T-helper 2 cell treated with Interferon-gamma antibody and Interleukin-4, amounts not matched to agents 5 μg/mL and 100 μg/mL, for 36 hours (primary cell): ENCODE measurements at regions not wholly inside any gene's neighbourhood (a gene's known extent, or its start where the extent isn't known, plus 50 kb on each side); places are given as distances from the start of the nearest gene placed in this dataset.
"Not testable (repeated sequence)": the region's sequence is repeated elsewhere in the genome, so short reads cannot be mapped to it uniquely, and the experiment has no call there.

Experiments
- DNase-seq: peaks from one replicate; pipeline ENCODE4 v3.0.0; 2021; ENCODE audit warnings: low spot score
- H3K27ac Mint-ChIP-seq: one replicate; pipeline ENCODE4 v1.8.0; 2021; ENCODE audit warnings: mild to moderate bottlenecking, mixed read lengths
- H3K27me3 Mint-ChIP-seq: one replicate; pipeline ENCODE4 v1.8.0; 2021; ENCODE audit warnings: low read depth, mixed read lengths
- H3K36me3 Mint-ChIP-seq: one replicate; pipeline ENCODE4 v1.8.0; 2021; ENCODE audit warnings: low read depth, mixed read lengths
- H3K4me1 Mint-ChIP-seq: one replicate; pipeline ENCODE4 v1.8.0; 2021; ENCODE audit warnings: low read depth, mixed read lengths
- H3K4me3 Mint-ChIP-seq: one replicate; pipeline ENCODE4 v1.8.0; 2022; ENCODE audit warnings: mild to moderate bottlenecking, moderate library complexity, mixed read lengths
- H3K9me3 Mint-ChIP-seq: one replicate; pipeline ENCODE4 v1.8.0; 2021; ENCODE audit warnings: mixed read lengths

DNA sequence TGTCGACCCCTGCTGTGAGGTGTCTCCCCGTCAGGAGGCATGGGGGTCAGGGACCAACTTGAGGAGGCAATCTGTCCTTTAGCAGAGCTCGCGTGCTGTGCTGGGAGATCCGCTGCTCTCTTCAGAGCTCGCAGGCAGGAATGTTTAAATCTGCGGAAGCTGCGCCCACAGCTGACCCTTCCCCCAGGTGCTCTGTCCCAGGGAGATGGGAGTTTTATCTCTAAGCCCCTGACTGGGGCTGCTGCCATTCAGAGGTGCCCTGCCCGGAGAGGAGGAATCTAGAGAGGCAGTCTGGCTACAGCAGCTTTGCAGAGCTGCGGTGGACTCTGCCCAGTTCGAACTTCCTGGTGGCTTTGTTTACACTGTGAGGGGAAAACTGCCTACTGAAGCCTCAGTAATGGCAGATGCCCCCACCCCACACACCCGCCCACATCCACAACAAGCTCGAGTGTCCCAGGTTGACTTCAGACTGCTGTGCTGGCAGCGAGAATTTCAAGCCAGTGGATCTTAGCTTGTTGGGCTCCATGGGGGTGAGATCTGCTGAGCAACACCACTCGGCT is 133.1 kb downstream of the CENPC start:
- not testable (repeated sequence) for H3K4me1 Mint-ChIP-seq, H3K4me3 Mint-ChIP-seq, H3K27ac Mint-ChIP-seq, H3K36me3 Mint-ChIP-seq, H3K27me3 Mint-ChIP-seq, DNase-seq, H3K9me3 Mint-ChIP-seq

DNA sequence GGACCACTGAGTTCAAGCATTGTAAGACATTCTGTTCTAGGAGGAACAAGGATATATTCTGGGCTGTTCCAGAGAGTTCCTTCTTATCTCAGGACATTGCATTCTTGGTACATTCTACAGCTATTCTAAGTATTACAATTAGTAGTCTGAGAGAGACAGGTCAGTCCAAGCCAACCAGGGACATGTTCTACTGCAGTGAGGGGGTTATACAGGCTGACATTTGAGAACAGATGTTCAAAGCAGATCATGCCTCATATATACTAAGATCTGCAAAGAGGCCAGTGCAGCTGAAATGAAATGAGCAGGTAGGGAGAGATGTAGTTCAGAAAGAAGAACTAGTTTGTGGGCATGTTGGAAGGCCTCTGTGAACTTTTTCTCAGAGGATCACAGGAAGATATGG is 142.0 kb downstream of the CENPC start:
- H3K27ac Mint-ChIP-seq: no peak overlapping the region
- DNase-seq: no peak
- H3K9me3 Mint-ChIP-seq: no peaks in the 10 kb centered on the region
- H3K27me3 Mint-ChIP-seq: no peaks in the 10 kb centered on the region
- no peaks in the 10 kb centered on the region for H3K36me3 Mint-ChIP-seq
- H3K4me3 Mint-ChIP-seq: no peak overlapping the region
- H3K4me1 Mint-ChIP-seq: no peaks in the 10 kb centered on the region

DNA sequence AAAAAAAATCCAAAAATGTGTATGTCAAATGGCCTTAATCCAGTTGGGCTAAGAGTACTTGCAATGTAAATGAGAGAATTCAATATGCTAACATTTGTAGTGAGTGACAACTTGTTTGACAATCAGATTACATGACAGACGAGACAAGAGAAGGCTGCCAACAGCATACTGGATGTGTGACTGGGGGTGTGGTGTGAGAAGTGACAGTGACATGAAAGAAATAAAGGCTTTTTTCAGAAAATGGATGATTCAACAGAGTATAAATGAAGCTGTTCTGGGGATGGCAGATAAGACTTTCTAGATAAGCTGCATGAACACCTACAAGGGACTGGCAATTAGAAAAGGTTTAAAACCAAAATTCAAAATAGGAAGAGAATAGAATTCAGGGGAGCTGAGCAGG is 143.4 kb downstream of the CENPC start:
- no peak overlapping the region for H3K27ac Mint-ChIP-seq
- H3K9me3 Mint-ChIP-seq: no peaks in the 10 kb centered on the region
- DNase-seq: no peak

DNA sequence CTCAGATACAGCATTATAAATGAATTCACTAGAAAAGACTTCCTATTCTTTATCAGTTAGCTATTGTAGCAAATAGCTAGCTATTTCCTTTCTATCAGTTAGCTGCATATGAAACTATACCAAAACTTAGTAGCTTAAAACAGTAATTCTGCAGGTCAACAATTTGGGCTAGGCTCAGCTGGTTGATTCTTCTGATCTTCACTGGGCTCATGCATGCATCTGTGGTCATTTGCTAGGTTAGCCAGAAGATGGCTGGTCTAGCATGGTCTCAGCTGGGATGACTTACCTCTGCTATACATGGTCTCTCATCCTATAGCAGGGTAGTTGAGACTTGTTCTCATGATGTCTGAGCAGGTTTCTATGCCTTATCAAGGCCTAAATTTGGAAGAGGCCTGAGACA is 147.4 kb downstream of the CENPC start:
- no peak overlapping the region for H3K4me3 Mint-ChIP-seq
- H3K9me3 Mint-ChIP-seq: no peaks in the 10 kb centered on the region
- H3K27ac Mint-ChIP-seq: no peak overlapping the region
- no peaks in the 10 kb centered on the region for H3K36me3 Mint-ChIP-seq
- H3K27me3 Mint-ChIP-seq: no peaks in the 10 kb centered on the region
- DNase-seq: no peak
- H3K4me1 Mint-ChIP-seq: no peaks in the 10 kb centered on the region

More for the DNA sequence above, 143.4 kb downstream of the CENPC start:
- Mint-ChIP-seq H3K36me3 (no peaks in the 10 kb centered on the region), H3K4me1 (no peaks in the 10 kb centered on the region), H3K27me3 (no peaks in the 10 kb centered on the region), H3K4me3 (no peak overlapping the region)

DNA sequence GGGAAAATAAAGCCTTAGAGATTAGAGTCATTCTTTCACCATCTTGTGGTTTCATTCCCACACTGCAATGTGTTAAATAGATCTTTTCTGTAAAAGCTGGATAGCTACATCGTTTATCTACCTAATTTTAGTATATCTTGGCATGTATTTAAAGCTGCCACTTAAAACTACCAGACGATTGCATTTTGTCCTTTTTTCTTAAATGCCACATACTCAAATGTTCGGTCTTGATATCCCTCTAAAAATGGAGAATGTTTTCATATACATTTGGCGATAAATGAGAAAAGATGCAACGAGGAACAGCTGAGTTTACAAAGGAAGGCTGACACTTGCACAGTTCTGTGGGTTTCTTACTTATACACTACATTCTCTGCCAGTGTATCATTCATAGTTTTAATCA is 148.3 kb downstream of the CENPC start:
- Mint-ChIP-seq H3K36me3 (no peaks in the 10 kb centered on the region), H3K4me1 (no peaks in the 10 kb centered on the region), H3K27me3 (no peaks in the 10 kb centered on the region), H3K4me3 (no peak overlapping the region), H3K27ac (no peak overlapping the region), H3K9me3 (no peaks in the 10 kb centered on the region)
- no peak for DNase-seq

DNA sequence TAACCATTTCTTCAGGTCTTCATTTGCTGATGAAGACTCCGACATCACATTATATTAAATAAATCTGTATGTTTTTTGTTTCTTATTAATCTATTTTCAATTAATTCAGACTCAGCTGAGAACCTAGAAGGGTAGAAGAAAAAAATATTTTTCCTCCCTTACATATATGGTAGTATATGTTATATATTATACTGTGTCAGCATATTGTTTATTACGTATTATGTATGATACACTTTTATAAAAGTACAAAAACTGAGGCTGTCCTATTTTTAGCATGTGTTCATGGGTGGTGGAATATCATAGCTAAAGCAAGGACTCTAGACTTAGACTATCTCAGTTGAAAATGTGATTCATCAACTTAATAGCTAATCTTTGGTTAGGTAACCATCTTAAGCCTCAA is 149.3 kb downstream of the CENPC start:
- Mint-ChIP-seq H3K4me1 (no peaks in the 10 kb centered on the region), H3K27ac (no peak overlapping the region), H3K27me3 (peaks cover 4% of the 10 kb centered on the region), H3K4me3 (no peak overlapping the region), H3K9me3 (no peaks in the 10 kb centered on the region), H3K36me3 (no peaks in the 10 kb centered on the region)
- no peak for DNase-seq

DNA sequence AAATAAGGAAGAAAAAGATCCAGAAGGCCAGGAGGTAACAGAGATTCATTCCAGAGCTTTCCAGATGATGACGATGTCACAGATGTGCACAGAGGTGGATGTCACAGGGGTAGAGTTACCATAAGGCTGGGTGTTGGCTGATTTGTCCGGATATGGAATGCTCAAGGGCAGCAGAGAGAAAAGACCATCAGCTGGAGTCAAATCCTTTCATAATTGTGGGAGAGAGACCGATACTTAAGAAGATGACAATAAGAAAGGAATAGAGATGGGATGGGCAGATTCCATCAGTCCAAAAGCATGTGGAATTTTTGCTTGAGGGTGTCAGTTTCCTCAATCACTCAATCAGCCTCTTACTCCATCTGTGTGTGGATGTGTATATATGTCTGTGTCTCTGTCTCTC is 150.4 kb downstream of the CENPC start:
- H3K4me3 Mint-ChIP-seq: no peak overlapping the region
- H3K36me3 Mint-ChIP-seq: no peaks in the 10 kb centered on the region
- no peaks in the 10 kb centered on the region for H3K4me1 Mint-ChIP-seq
- H3K27me3 Mint-ChIP-seq: peaks cover 4% of the 10 kb centered on the region
- H3K27ac Mint-ChIP-seq: no peak overlapping the region
- no peaks in the 10 kb centered on the region for H3K9me3 Mint-ChIP-seq
- DNase-seq: no peak

DNA sequence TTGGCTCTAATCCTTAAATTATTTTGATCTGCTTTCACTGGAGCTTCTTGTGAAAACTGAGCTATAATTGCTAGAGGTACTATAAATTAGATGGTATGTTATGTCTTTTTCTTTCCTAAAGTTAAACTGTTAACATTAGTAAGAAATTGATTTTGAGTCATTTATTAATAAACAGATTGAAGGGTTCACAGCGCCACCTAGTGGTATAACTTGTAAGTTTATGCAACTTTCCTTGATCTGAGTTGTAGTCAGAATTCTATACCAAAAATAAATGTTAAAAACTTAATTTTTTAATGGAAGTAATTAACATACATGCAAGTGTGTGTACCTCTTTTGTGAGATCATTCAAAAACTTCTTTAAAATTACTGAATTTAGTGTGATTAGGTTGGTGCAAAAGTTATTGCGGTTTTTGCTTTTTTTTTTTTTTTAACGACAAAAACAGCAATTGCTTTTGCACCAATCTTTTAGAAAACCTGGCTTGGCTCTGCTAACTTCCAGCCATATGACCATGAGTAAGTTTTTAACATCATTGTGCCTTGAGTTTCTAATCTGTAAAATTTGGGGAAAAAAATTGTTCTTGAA is 151.5 kb downstream of the CENPC start:
- Mint-ChIP-seq H3K27ac (no peak overlapping the region), H3K27me3 (peaks cover 4% of the 10 kb centered on the region), H3K36me3 (no peaks in the 10 kb centered on the region), H3K4me3 (no peak overlapping the region), H3K9me3 (no peaks in the 10 kb centered on the region), H3K4me1 (no peaks in the 10 kb centered on the region)
- DNase-seq: no peak

DNA sequence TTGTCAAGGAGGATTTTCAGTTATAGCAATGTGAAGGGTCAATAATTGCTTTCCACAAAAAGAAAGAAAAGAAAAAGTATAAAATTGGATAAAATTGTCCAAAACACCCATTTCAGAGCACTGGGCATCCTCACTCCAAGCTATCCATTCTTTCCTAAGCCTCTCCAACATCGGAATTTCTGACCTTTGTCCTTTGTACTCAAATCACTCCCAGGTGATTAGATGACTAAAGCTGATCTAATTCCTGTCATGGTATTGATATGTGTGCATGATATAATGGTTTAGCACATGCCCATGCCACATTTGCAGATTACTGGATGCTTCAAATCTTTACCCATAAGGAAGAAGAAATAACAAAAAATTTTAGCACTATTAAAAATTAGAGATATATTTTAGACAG is 152.3 kb downstream of the CENPC start:
- no peaks in the 10 kb centered on the region for H3K9me3 Mint-ChIP-seq
- H3K4me3 Mint-ChIP-seq: no peak overlapping the region
- no peak overlapping the region for H3K27ac Mint-ChIP-seq
- peaks cover 4% of the 10 kb centered on the region for H3K27me3 Mint-ChIP-seq
- no peak for DNase-seq
- no peaks in the 10 kb centered on the region for H3K36me3 Mint-ChIP-seq
- H3K4me1 Mint-ChIP-seq: no peaks in the 10 kb centered on the region

DNA sequence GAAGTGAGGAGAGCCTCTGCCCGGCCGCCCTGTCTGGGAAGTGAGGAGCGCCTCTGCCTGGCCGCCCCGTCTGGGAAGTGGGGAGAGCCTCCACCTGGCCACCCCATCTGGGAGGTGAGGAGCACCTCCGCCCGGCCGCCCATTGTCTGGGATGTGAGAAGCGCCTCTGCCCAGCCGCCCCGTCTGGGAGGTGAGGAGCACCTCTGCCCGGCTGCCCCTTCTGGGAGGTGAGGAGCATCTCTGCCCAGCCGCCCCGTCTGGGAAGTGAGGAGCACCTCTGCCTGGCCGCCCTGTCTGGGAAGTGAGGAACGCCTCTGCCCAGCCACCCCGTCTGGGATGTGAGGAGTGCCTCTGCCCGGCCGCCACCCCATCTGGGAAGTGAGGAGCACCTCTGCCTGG is 163.9 kb downstream of the CENPC start:
- H3K36me3 Mint-ChIP-seq, DNase-seq, H3K4me1 Mint-ChIP-seq, H3K27me3 Mint-ChIP-seq, H3K27ac Mint-ChIP-seq, H3K9me3 Mint-ChIP-seq, H3K4me3 Mint-ChIP-seq: not testable (repeated sequence)

DNA sequence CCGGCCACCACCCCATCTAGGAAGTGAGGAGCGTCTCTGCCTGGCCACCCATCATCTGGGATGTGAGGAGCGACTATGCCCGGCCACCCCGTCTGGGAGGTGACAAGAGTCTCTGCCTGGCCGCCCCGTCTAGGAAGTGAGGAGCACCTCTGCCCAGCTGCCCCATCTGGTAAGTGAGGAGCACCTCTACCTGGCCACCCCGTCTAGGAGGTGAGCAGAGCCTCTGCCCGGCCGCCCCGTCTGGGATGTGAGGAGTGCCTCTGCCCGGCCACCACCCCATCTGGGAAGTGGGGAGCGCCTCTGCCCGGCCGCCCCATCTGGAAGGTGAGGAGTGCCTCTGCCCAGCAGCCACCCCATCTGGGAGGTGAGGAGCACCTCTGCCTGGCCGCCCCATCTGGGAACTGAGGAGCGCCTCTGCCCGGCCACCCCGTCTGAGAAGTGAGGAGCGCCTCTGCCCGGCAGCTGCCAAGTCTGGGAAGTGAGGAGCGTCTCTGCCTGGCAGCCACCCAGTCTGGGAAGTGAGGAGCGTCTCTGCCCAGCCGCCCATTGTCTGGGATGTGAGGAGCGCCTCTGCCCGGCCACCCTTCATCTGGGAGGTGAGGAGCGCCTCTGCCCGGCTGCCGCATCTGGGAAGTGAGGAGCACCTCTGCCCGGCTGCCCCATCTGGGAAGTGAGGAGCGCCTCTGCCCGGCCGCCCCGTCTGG is 164.4 kb downstream of the CENPC start:
- H3K27me3 Mint-ChIP-seq, H3K4me1 Mint-ChIP-seq, H3K27ac Mint-ChIP-seq, DNase-seq, H3K4me3 Mint-ChIP-seq, H3K9me3 Mint-ChIP-seq, H3K36me3 Mint-ChIP-seq: not testable (repeated sequence)

DNA sequence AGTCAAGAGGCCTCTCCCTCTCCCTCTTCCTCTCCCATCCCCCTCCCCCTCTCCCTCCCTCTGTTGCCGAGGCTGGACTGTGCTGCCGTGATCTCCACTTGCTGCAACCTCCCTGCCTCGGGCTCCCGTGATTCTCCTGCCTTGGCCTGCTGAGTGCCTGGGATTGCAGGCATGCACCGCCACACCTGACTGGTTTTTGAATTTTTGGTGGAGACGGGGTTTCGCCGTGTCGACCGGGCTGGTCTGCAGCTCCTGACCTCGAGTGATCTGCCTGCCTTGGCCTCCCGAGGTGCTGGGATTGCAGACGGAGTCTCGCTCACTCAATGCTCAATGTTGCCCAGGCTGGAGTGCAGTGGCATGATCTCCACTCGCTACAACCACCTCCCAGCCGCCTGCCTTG is 165.1 kb downstream of the CENPC start:
- Mint-ChIP-seq H3K27ac (no peak overlapping the region), H3K36me3 (no peaks in the 10 kb centered on the region), H3K4me1 (no peaks in the 10 kb centered on the region), H3K9me3 (no peaks in the 10 kb centered on the region), H3K27me3 (no peaks in the 10 kb centered on the region), H3K4me3 (no peak overlapping the region)
- DNase-seq: no peak

DNA sequence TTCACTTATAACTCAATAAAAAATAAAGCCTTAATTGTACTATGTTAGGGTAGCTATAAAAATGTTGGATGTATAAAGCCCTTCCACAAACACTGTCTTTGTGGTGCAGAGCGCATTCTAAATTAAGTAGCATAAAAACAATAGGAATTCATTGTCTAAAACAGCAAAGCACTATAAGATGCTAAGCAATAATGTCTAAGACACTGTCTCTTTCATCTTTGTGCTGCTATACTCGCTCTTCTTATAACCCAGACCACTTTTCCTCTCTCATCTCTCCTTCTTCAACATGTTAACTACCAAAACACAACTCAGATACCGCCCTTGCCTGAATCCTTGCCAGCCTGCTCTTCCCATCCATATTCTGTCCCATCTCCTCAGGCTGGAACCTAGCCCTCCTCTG is 170.0 kb downstream of the CENPC start:
- Mint-ChIP-seq H3K9me3 (no peaks in the 10 kb centered on the region), H3K27me3 (no peaks in the 10 kb centered on the region), H3K4me3 (no peak overlapping the region), H3K36me3 (no peaks in the 10 kb centered on the region), H3K4me1 (no peaks in the 10 kb centered on the region), H3K27ac (no peak overlapping the region)
- no peak for DNase-seq

DNA sequence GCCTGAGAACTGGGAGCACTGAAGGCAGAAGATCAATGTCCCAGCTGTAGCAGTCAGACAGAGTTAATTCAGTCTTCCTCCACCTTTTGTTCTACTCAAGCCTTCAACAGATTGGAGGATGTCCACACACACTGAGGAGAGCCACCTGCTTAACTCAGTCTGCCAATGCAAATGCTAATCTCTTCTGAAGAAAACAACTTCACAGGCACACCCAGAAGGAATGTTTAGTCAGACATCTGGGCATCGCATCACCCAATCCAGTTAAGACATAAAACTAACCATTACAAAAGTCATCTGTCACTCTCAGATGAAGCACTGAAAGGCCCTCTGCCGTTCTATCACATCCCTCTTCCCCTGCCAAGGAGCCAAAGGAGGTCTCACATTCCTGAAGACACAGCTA is 173.7 kb downstream of the CENPC start:
- Mint-ChIP-seq H3K4me3 (no peak overlapping the region), H3K27me3 (no peaks in the 10 kb centered on the region), H3K4me1 (no peaks in the 10 kb centered on the region), H3K27ac (no peak overlapping the region), H3K9me3 (no peaks in the 10 kb centered on the region), H3K36me3 (no peaks in the 10 kb centered on the region)
- no peak for DNase-seq
